BE2C (cell line): ENCODE measurements at regions not wholly inside any gene's neighbourhood (a gene's known extent, or its start where the extent isn't known, plus 50 kb on each side); places are given as distances from the start of the nearest gene placed in this dataset.

ENCODE experiments used
- DNase-seq: peaks from one replicate; pipeline ENCODE4 v3.0.0-alpha.2; 2020
- H3K27me3 ChIP-seq: fragments of 250-450 bp; sonication (Bioruptor Pico); 2 replicates; pipeline ENCODE4 v1.5.1; 2020; ENCODE audit warnings: mild to moderate bottlenecking
- H3K36me3 ChIP-seq: fragments of 250-450 bp; sonication (Bioruptor Pico); 2 replicates; pipeline ENCODE4 v1.5.1; 2020; ENCODE audit warnings: mild to moderate bottlenecking
- H3K4me1 ChIP-seq: fragments of 250-450 bp; sonication (Bioruptor Pico); 2 replicates; pipeline ENCODE4 v1.5.1; 2020
- H3K4me3 ChIP-seq: 2 replicates; pipeline ENCODE4 v1.5.1; 2011; ENCODE audit warnings: low read depth, low read length
- H3K9me3 ChIP-seq: fragments of 250-450 bp; sonication (Bioruptor Pico); 2 replicates; pipeline ENCODE4 v1.5.1; 2020
- CTCF ChIP-seq: IDR thresholded peaks from 2 replicates; pipeline ENCODE4 v1.5.1; 2012; ENCODE audit warnings: mild to moderate bottlenecking, low read depth, low read length

GRCh38 chr4:120636120-120636630 lies 286.4 kb downstream of the PRDM5 start:
- Histone ChIP-seq H3K27me3 (no peaks in the 10 kb centered on the region), H3K9me3 (no peaks in the 10 kb centered on the region), H3K4me1 (no peaks in the 10 kb centered on the region), H3K36me3 (no peaks in the 10 kb centered on the region), H3K4me3 (no peak overlapping the region)
- no peak for DNase-seq
- no peak for TF ChIP-seq CTCF

GRCh38 chr4:120633810-120634209 lies 288.7 kb downstream of the PRDM5 start:
- DNase-seq: no peak
- no peaks in the 10 kb centered on the region for H3K36me3 ChIP-seq

GRCh38 chr4:120630427-120630826 lies 292.1 kb downstream of the PRDM5 start:
- no peaks in the 10 kb centered on the region for H3K4me1 ChIP-seq
- H3K36me3 ChIP-seq: no peaks in the 10 kb centered on the region
- H3K9me3 ChIP-seq: no peaks in the 10 kb centered on the region
- TF ChIP-seq CTCF: no peak
- no peak overlapping the region for H3K4me3 ChIP-seq
- no peak for DNase-seq
- H3K27me3 ChIP-seq: no peaks in the 10 kb centered on the region

More at GRCh38 chr4:120633810-120634209, 288.7 kb downstream of the PRDM5 start:
- H3K4me3 ChIP-seq: no peak overlapping the region
- H3K27me3 ChIP-seq: no peaks in the 10 kb centered on the region
- no peaks in the 10 kb centered on the region for H3K4me1 ChIP-seq
- H3K9me3 ChIP-seq: no peaks in the 10 kb centered on the region
- no peak for TF ChIP-seq CTCF

GRCh38 chr4:120629546-120630108 lies 292.9 kb downstream of the PRDM5 start:
- Histone ChIP-seq H3K4me3 (no peak overlapping the region), H3K4me1 (no peaks in the 10 kb centered on the region), H3K27me3 (no peaks in the 10 kb centered on the region), H3K36me3 (no peaks in the 10 kb centered on the region), H3K9me3 (no peaks in the 10 kb centered on the region)
- DNase-seq: no peak
- no peak for TF ChIP-seq CTCF

GRCh38 chr4:120622601-120623000 lies 299.9 kb downstream of the PRDM5 start:
- no peak for DNase-seq
- Histone ChIP-seq H3K4me1 (no peaks in the 10 kb centered on the region), H3K4me3 (no peak overlapping the region), H3K36me3 (no peaks in the 10 kb centered on the region), H3K27me3 (no peaks in the 10 kb centered on the region), H3K9me3 (no peaks in the 10 kb centered on the region)
- TF ChIP-seq CTCF: no peak

GRCh38 chr4:120617171-120617570 lies 305.4 kb downstream of the PRDM5 start:
- no peak overlapping the region for H3K4me3 ChIP-seq
- H3K27me3 ChIP-seq: no peaks in the 10 kb centered on the region
- H3K4me1 ChIP-seq: peaks cover 2% of the 10 kb centered on the region; the same call in 1 of the 2 replicates
- TF ChIP-seq CTCF: no peak
- no peaks in the 10 kb centered on the region for H3K9me3 ChIP-seq
- H3K36me3 ChIP-seq: no peaks in the 10 kb centered on the region
- DNase-seq: no peak
